Stomach (tissue), 4 donors: ENCODE measurements at regions not wholly inside any gene's neighbourhood (a gene's known extent, or its start where the extent isn't known, plus 50 kb on each side); places are given as distances from the start of the nearest gene placed in this dataset.

Experiments
- CTCF ChIP-seq, 7 experiments: fragments of 450-650 bp in 4 of 7; fragments of 200-600 bp in 3 of 7; sonication (generic) in 3 of 7; IDR thresholded peaks; one replicate each; pipeline ENCODE4 v1.5.1; 2016 to 2019; ENCODE audit warnings: antibody characterized with exemption in 7 of 7, control low read depth in 2 of 7, mild to moderate bottlenecking in 1 of 7
- POLR2A ChIP-seq, 4 donors: fragments of 450-650 bp; IDR thresholded peaks; one replicate each; pipeline ENCODE4 v1.6.1; 2016; ENCODE audit warnings: antibody characterized with exemption in 4 of 4, control low read depth in 2 of 4, mild to moderate bottlenecking in 1 of 4, moderate library complexity in 1 of 4
- POLR2AphosphoS5 ChIP-seq, 3 donors: sonication (generic); formaldehyde crosslinking; IDR thresholded peaks; one replicate each; pipeline ENCODE4 v1.6.1; 2016; ENCODE audit warnings: antibody characterized with exemption in 3 of 3

DNA sequence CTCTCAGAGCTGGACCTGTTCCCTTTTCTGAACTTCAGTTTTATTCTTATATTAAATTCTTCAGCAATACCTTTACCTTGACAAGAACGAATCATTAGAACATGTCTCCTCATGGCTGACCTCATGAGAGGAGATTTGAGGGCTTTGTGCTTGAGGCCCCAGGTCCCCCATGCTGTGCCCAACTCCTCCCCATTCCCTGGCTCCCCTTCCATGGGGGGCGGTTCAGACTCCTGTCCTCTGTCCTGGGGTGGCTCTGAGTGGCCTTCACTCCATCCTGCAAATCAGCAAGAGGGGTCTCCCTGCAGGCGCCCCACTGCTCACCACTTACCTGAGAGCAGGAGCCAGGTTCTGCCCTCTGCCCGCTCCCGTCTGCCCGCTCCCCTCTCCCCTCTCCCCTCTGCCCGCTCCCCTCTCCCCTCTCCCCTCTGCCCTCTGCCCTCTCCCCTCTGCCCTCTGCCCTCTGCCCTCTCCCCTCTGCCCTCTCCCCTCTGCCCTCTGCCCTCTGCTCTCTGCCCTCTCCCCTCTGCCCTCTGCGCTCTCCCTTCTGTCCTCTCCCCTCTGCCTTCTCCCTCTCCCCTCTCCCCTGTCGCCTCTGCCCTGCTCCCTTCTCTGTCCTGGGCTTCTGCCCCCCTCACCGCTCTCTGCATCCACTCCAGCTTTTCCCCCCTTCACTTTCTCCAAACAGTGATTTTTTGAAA lies 98.7 kb upstream of the ALKAL2 start:
- TF ChIP-seq CTCF (IDR thresholded peaks at IDR 0.05) (no peak), POLR2A (IDR thresholded peaks at IDR 0.05) (no peak), POLR2AphosphoS5 (IDR thresholded peaks at IDR 0.05) (no peak)
